Peyer's patch (tissue), 4 donors: ENCODE measurements at regions not wholly inside any gene's neighbourhood (a gene's known extent, or its start where the extent isn't known, plus 50 kb on each side); places are given as distances from the start of the nearest gene placed in this dataset.

Source experiments
- DNase-seq, 3 donors: peaks; one replicate each; pipeline ENCODE4 v3.0.0-alpha.2; 2017 to 2019
- H3K27ac ChIP-seq, 4 donors: fragments of 200-600 bp; sonication (generic); one replicate each; pipeline ENCODE4 v1.5.1; 2016 to 2019
- H3K27me3 ChIP-seq, 2 donors: fragments of 200-600 bp; sonication (generic); one replicate each; pipeline ENCODE4 v1.5.1; 2019
- H3K36me3 ChIP-seq, 3 donors: fragments of 200-600 bp; sonication (generic); one replicate each; pipeline ENCODE4 v1.5.1; 2016 to 2019
- H3K4me1 ChIP-seq, 4 donors: fragments of 200-600 bp; sonication (generic); one replicate each; pipeline ENCODE4 v1.5.1; 2016 to 2019
- H3K4me3 ChIP-seq, 4 donors: fragments of 200-600 bp; sonication (generic); 1 replicate in 3 of 4; 2 replicates in 1 of 4; pipeline ENCODE4 v1.5.1; 2016 to 2019; ENCODE audit warnings: mild to moderate bottlenecking in 1 of 4
- H3K9me3 ChIP-seq, 4 donors: fragments of 200-600 bp; sonication (generic); one replicate each; pipeline ENCODE4 v1.5.1; 2016 to 2019; ENCODE audit warnings: mild to moderate bottlenecking in 1 of 4
- POLR2A ChIP-seq, 2 donors: fragments of 450-650 bp; IDR thresholded peaks; one replicate each; pipeline ENCODE4 v1.5.1; 2017; ENCODE audit warnings: antibody characterized with exemption in 2 of 2, mild to moderate bottlenecking in 2 of 2, moderate library complexity in 2 of 2
- TF ChIP-seq, protein P1 (sequence below), 6 experiments: fragments of 450-650 bp in 4 of 6; fragments of 200-600 bp in 2 of 6; sonication (generic) in 1 of 6; IDR thresholded peaks; one replicate each; pipeline ENCODE4 v1.5.1; 2017 to 2019; ENCODE audit warnings: antibody characterized with exemption in 6 of 6, mild to moderate bottlenecking in 3 of 6, moderate library complexity in 1 of 6

DNA sequence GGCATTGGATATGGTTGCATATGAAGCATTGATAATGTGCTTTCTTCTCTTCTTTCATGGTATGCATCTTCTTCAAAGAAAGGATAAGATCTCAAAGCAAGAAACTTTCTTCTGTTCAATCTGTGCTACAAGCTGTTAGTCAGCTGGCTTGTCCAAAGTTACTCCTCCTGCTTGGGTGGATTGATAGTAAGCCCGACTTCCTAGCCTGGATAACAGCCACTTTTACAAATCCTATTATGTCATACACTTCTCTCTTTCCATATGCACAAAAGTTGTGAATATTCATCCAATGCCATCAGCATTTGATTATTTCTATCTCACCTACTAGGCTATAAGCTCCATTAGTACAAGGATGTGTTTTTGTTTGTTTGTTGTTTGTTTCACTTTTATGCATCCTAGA lies 891.0 kb upstream of the SORCS1 start:
- Histone ChIP-seq H3K4me3 (no peak overlapping the region), H3K9me3 (no peaks in the 10 kb centered on the region)
- no peak for DNase-seq

GRCh38 chr10:108052981-108053380 lies 888.5 kb upstream of the SORCS1 start:
- no peaks in the 10 kb centered on the region for H3K27me3 ChIP-seq
- H3K9me3 ChIP-seq = no peaks in the 10 kb centered on the region
- no peak for DNase-seq
- H3K36me3 ChIP-seq = no peaks in the 10 kb centered on the region
- no peak for TF ChIP-seq POLR2A (IDR thresholded peaks at IDR 0.05)
- TF ChIP-seq, protein P1, sequence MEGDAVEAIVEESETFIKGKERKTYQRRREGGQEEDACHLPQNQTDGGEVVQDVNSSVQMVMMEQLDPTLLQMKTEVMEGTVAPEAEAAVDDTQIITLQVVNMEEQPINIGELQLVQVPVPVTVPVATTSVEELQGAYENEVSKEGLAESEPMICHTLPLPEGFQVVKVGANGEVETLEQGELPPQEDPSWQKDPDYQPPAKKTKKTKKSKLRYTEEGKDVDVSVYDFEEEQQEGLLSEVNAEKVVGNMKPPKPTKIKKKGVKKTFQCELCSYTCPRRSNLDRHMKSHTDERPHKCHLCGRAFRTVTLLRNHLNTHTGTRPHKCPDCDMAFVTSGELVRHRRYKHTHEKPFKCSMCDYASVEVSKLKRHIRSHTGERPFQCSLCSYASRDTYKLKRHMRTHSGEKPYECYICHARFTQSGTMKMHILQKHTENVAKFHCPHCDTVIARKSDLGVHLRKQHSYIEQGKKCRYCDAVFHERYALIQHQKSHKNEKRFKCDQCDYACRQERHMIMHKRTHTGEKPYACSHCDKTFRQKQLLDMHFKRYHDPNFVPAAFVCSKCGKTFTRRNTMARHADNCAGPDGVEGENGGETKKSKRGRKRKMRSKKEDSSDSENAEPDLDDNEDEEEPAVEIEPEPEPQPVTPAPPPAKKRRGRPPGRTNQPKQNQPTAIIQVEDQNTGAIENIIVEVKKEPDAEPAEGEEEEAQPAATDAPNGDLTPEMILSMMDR (IDR thresholded peaks at IDR 0.05) = no peak
- H3K4me1 ChIP-seq = no peaks in the 10 kb centered on the region
- no peak overlapping the region for H3K27ac ChIP-seq
- no peak overlapping the region for H3K4me3 ChIP-seq

More for the DNA sequence above, 891.0 kb upstream of the SORCS1 start:
- TF ChIP-seq, protein P1 (IDR thresholded peaks at IDR 0.05) = no peak
- TF ChIP-seq POLR2A (IDR thresholded peaks at IDR 0.05) = no peak
- Histone ChIP-seq H3K27ac (no peak overlapping the region), H3K36me3 (no peaks in the 10 kb centered on the region), H3K4me1 (no peaks in the 10 kb centered on the region), H3K27me3 (no peaks in the 10 kb centered on the region)

DNA sequence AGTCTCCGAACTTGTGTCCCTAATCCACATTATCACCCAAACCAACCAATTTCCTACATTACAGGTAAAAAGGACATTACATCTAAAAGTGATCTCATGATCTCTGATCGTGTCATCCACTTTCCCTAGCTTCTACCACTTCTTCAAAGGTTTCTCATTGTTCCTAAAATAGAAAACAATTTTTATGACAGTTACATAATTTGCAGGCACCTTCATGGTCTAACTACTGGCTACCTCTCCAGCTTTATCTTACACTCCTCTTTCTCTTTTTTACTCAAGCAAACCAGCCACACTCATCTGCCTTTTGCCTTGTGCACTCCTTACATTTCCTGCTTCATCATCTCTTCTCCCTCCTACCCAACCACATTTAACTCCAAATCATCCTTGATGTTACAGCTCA lies 886.7 kb upstream of the SORCS1 start:
- H3K4me3 ChIP-seq = no peak overlapping the region
- TF ChIP-seq, protein P1 (IDR thresholded peaks at IDR 0.05) = no peak
- no peak for TF ChIP-seq POLR2A (IDR thresholded peaks at IDR 0.05)
- no peaks in the 10 kb centered on the region for H3K4me1 ChIP-seq
- no peak overlapping the region for H3K27ac ChIP-seq
- H3K9me3 ChIP-seq = no peaks in the 10 kb centered on the region
- H3K36me3 ChIP-seq = no peaks in the 10 kb centered on the region
- no peak for DNase-seq
- H3K27me3 ChIP-seq = no peaks in the 10 kb centered on the region

DNA sequence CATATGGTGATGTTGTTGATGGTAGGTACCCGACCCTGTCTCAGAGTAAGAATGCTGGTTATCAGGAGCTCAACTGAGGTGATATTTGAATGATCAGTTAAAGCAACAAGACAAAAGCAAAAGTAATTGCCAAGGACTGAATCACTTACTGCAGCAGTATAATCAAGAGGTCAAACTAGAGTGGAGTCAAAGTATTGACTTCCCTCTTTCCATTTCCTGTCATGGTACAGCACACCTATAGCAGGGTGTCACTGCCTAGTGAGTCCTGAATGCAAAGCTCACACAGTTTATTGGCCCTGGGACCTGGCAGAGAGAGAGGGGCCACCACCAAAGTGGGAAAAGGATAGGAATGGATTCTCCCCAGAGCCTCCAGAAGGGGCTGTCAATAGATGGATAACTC lies 886.1 kb upstream of the SORCS1 start:
- Histone ChIP-seq H3K9me3 (no peaks in the 10 kb centered on the region), H3K27ac (no peak overlapping the region), H3K4me1 (no peaks in the 10 kb centered on the region), H3K27me3 (no peaks in the 10 kb centered on the region), H3K36me3 (no peaks in the 10 kb centered on the region), H3K4me3 (no peak overlapping the region)
- no peak for DNase-seq
- no peak for TF ChIP-seq POLR2A (IDR thresholded peaks at IDR 0.05)
- TF ChIP-seq, protein P1 (IDR thresholded peaks at IDR 0.05) = no peak

- DNase-seq = no peak
- Histone ChIP-seq H3K27ac (no peak overlapping the region), H3K36me3 (no peaks in the 10 kb centered on the region), H3K9me3 (no peaks in the 10 kb centered on the region), H3K4me3 (no peak overlapping the region), H3K4me1 (no peaks in the 10 kb centered on the region), H3K27me3 (no peaks in the 10 kb centered on the region)
- TF ChIP-seq POLR2A (IDR thresholded peaks at IDR 0.05) = no peak
- TF ChIP-seq, protein P1 (IDR thresholded peaks at IDR 0.05) = no peak
Observed at GRCh38 chr10:108049668-108050067, 885.2 kb upstream of the SORCS1 start.

- H3K27ac ChIP-seq = no peak overlapping the region
- DNase-seq = no peak
- no peaks in the 10 kb centered on the region for H3K27me3 ChIP-seq
- no peaks in the 10 kb centered on the region for H3K9me3 ChIP-seq
- H3K4me1 ChIP-seq = no peaks in the 10 kb centered on the region
- no peak overlapping the region for H3K4me3 ChIP-seq
- no peaks in the 10 kb centered on the region for H3K36me3 ChIP-seq
- no peak for TF ChIP-seq POLR2A (IDR thresholded peaks at IDR 0.05)
- TF ChIP-seq, protein P1 (IDR thresholded peaks at IDR 0.05) = no peak
Observed at GRCh38 chr10:108048898-108049297, 884.4 kb upstream of the SORCS1 start.
